HG03575 (cell line): ENCODE measurements at regions not wholly inside any gene's neighbourhood (a gene's known extent, or its start where the extent isn't known, plus 50 kb on each side); places are given as distances from the start of the nearest gene placed in this dataset.
"Not testable (repeated sequence)": the region's sequence is repeated elsewhere in the genome, so short reads cannot be mapped to it uniquely, and the experiment has no call there.

Source experiments
- ATAC-seq: cut with Tn5 transposase; IDR thresholded peaks from one replicate; pipeline ENCODE4 v1.9.1; 2021; ENCODE audit not compliant: unreplicated experiment, insufficient number of reproducible peaks, low FRiP score; ENCODE audit errors: extremely low read depth

GRCh38 chr2:208879666-208880065 is 473.1 kb downstream of the PTH2R start:
- no peak for ATAC-seq

- ATAC-seq, result no peak
These were observed 473.6 kb downstream of the PTH2R start for GRCh38 chr2:208880171-208880570.

DNA sequence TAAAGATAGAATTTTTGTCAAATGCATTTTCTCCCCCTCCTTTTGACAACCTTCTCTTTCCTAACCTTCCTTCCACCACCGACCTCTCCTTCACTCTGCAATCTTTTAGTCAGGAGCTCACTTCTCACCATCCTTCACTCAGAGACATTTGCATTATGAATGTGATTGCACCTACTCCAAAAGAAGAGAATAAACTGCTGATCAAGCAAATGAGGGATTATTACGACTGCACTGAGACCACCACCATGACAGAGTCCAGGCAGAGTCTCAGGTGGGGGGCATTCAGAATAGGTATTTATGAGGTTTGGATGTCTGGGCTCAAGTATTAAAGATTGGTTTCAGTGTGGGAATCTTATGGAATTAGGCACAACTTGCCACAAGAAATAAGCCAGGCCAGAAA is 483.9 kb downstream of the PTH2R start:
- ATAC-seq, result no peak

- no peak for ATAC-seq
These were observed 485.6 kb downstream of the PTH2R start for GRCh38 chr2:208892203-208892602.

GRCh38 chr2:208906330-208906729 is 499.7 kb downstream of the PTH2R start:
- ATAC-seq, result no peak

GRCh38 chr2:208915401-208915800 is 508.4 kb upstream of the MAP2 start:
- no peak for ATAC-seq

- no peak for ATAC-seq
These were observed 507.0 kb upstream of the MAP2 start for GRCh38 chr2:208916881-208917280.

DNA sequence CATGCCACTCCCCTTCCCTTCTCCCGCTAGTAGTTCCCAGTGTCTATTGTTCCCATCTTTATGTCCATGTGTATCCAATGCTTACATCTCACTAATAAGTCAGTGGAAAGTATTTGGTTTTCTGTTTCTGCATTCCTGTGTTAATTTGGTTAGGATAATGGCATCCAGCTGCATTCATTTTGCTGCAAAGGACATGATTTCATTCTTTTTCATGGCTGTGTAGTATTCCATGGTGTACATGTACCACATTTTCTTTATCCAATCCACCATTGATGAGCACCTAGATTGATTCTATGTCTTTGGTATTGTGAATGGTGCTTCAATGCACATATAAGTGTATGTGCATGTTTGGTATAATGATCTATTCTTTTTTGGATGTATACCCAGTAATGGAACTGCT is 502.5 kb upstream of the MAP2 start:
- not testable (repeated sequence) for ATAC-seq

DNA sequence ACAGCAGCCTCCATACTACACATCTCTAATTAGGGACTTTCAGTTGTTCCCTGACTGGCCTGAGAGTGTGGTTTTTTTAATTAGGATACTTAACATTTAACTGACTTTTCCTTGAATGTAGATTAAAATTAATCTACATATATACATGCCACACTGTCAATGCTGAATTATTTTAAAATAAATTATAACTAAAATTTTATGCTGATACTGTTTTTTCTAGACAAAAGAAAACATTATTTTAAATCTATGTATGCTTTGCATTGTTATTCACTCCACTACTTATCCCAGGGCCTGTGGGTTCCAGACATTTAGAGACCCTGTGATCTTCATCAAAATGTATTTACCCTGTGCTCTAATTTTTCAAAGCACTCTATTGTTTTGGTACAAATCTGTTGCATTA is 496.0 kb upstream of the MAP2 start:
- ATAC-seq, result no peak

GRCh38 chr2:208929139-208929864 is 494.5 kb upstream of the MAP2 start:
- no peak for ATAC-seq

GRCh38 chr2:208929894-208930427 is 493.9 kb upstream of the MAP2 start:
- no peak for ATAC-seq

DNA sequence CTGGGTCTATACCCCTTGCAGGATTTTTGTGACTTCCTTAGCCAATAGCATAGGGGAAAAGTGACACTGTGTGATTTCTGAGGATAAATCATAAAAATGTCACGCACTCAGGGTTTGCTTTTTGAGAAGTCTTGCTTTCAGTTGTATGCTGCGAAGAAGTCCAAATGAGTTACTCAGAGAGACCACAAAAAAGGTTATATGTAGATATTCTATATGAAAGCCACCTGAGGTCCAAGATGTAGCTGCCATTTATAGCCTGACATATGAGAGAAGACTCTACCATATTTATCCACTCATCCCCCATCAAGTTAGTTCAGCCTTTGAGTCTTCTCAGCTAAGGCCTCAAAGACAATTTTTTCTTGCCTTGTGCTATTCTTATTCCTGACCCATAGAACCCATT is 488.3 kb upstream of the MAP2 start:
- no peak for ATAC-seq

DNA sequence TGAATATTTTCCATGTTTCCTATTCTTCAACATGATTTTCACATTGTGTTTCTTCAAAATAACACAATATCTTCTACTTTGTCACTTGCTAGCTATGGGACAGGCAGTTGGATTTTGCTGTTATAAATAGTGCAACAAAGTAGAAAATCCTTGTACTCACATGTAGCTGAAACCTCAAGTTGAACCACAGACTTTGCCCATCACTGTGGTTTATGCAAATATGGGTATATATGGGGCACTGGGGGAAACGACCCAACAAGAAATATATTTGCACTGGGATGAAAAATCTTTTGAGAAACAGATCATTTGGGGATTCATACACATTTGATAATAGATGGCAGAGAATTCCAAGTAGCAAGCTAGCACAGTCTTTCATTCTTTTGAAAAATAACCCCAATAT is 486.3 kb upstream of the MAP2 start:
- ATAC-seq, result no peak

DNA sequence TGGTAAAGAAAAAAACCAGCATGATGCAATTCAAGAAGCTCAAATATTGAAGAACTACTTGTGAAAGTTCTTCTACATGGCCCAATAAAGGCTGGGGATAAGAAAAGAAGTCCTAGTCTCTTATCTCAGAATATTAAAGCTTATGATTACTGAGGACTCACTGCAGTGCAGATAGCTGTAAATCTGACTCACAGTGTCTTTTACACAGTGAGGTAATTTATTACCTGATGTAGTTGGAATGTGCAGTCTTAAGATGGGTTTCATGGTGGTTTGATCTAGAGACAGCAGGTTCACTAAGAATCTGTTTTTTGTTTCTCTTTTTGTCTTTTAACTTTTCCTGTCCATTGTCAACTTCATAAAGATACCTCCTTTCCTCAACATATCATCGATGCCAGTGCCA is 484.0 kb upstream of the MAP2 start:
- ATAC-seq, result no peak

DNA sequence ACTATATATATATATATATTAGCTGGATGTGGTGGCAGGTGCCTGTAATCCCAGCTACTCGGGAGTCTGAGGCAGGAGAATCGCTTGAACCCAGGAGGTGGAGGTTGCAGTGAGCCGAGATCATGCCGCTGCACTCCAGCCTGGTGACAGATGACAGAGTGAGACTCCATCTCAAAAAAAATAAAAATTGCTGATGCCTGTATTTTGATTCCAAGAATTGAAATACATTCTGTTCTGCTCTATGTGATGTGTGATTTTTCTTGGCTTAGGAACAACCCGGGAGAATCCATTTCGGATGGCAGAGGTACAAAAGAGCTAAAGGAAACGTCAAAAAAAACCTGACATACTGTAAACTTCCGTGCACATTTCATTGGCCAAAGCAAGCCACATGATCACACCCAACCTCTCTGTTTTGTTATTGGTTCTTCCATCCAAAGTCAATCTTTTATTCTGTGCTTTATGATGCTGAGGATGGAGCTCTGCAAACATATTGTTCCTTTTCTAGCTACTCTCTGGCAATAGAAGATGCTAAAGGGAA is 478.1 kb upstream of the MAP2 start:
- no peak for ATAC-seq

- ATAC-seq, result no peak
These were observed 475.8 kb upstream of the MAP2 start for GRCh38 chr2:208948073-208948472.

DNA sequence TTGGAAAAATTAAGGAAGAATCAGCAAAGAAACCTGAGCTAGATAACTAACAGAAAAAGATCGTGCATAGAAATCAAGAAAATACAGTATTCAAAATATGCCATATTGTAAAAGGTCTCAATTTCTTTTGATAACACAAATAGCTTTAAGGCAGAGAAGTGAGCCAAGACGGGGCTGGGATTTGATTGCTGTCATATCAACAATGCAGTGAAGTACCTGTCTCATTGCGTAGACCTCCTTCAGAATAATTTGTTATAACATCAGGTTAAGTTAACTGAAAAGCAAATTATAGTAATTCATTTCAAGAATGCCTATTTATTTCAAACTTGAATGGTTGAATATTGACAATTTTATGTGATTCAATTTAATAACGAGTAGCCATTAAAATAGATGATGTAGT is 453.8 kb upstream of the MAP2 start:
- no peak for ATAC-seq

- no peak for ATAC-seq
These were observed 446.3 kb upstream of the MAP2 start for GRCh38 chr2:208977582-208977981.

DNA sequence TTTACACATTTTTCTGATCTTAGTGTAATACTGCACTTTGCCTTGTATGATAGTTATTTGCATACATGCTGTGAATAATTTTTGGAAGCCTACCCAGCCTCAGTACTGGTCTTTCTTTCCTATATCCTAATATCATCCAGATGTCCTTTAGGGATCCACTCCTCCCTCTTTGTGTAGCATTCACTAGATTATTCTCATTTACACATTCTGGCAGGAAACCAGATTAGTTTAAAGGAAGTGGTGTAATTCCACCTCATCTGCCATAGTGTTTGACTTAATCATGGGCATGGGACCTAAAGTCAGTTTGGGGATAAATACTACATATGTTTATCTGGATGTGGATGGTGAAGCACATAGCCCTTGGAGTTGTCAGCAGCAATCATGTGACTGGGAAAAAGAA is 444.9 kb upstream of the MAP2 start:
- no peak for ATAC-seq

- ATAC-seq, result no peak
These were observed 443.5 kb upstream of the MAP2 start for GRCh38 chr2:208980321-208980720.

GRCh38 chr2:208982831-208983230 is 441.0 kb upstream of the MAP2 start:
- no peak for ATAC-seq
